Kidney tubule cell (primary cell): ENCODE measurements at regions not wholly inside any gene's neighbourhood (a gene's known extent, or its start where the extent isn't known, plus 50 kb on each side); places are given as distances from the start of the nearest gene placed in this dataset.
"Not testable (repeated sequence)": the region's sequence is repeated elsewhere in the genome, so short reads cannot be mapped to it uniquely, and the experiment has no call there.

Experiments
- DNase-seq: peaks from one replicate; pipeline ENCODE4 v3.0.0-alpha.2; 2018; ENCODE audit warnings: low spot score

- DNase-seq, result no peak
Measured at GRCh38 chr3:27779176-27779575, 57.1 kb upstream of the EOMES start.

DNA sequence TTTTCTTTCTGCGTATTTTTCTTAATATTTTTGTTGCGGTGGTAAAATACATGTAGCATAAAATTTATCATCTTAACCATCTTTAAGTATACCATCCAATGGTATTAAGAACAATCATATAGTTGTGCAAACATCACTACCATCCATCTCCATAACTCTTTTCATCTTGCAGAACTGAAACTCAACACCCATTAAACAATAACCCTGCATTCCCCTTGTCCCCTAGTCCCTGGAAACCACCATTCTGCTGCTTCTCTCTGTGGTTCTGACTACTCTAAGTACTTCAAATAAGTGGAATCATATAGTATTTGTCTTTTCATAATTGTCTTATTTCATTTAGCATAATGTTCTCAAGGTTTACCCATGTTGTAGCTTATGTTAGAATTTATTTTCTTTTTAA is 67.3 kb upstream of the EOMES start:
- DNase-seq, result no peak

GRCh38 chr3:27791956-27792355 is 69.8 kb upstream of the EOMES start:
- DNase-seq, result no peak

DNA sequence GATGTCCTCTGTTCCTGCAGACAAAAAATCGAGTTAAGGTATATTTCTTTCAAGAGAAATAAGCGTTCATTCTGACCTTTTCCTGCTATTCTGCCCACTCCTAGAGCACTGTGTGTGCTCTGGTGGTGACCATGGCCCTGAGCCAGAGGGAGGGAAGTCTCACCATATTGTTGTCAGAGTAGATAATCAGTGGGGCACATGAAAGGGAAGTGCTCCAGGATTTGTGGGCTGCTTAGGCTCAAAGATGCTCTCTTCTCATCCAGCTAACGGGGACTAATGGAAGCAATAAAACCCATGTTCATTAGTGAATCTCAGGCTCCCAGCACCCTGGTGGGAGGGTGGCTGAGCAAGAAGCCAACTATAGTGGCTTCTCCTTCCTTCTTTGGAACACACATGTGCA is 70.7 kb upstream of the EOMES start:
- no peak for DNase-seq

DNA sequence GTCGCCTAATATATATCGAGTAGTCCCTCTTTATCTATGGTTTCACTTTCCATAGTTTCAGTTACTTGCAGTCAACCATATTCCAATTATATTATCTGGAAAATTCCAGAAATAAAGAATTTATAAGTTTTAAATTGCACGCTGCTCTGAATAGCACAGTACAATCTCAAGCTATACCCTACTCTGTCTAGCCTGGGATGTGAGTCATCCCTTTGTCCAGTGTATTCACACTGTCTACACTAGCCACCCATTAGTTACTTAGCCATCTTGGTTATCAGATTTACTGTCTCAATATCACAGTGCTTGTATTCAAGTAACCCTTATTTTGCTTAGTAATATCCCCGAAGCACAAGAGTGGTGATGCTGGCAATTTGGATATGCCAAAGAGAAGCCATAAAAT is 72.1 kb upstream of the EOMES start:
- no peak for DNase-seq

GRCh38 chr3:27796365-27796875 is 74.3 kb upstream of the EOMES start:
- DNase-seq, result no peak

DNA sequence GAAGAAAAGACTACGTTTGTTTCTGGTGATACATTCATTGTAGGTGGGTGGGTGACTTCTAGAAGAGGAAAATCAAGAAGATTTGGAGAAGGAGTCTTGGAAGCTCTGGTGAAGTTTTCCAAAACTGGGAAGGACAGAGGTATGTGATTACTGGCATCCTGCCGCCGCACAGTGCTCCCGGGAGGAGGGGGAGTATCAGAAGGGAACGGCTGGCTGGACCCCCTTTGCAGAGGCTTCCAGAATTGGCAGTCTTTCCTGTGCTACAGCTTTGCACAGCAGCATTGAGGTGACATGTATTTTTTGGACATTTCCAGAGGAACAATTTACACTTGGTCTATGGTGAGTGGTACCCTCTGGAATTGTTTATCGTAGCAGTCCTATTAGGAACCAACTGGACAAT is 75.7 kb upstream of the EOMES start:
- no peak for DNase-seq

DNA sequence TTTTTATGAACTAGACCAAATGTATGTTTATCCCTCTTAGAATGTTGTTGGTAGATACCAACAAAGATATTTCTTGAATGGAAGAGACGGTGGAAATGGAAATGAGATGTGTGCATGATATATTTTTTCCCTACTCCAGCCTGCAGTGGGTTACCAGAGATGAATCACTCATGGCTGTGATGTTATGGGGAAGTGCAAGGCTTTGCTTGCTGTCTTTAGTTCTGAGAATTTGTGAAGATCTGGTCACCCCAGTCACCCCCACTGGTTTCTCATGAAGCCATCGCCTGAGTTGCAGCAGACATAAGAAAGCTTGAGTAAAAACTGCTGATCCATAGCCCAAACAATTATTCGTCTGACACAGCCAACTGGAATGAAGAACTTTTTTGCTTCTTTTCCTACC is 78.1 kb upstream of the EOMES start:
- no peak for DNase-seq

GRCh38 chr3:27802425-27802824 is 80.3 kb upstream of the EOMES start:
- no peak for DNase-seq

DNA sequence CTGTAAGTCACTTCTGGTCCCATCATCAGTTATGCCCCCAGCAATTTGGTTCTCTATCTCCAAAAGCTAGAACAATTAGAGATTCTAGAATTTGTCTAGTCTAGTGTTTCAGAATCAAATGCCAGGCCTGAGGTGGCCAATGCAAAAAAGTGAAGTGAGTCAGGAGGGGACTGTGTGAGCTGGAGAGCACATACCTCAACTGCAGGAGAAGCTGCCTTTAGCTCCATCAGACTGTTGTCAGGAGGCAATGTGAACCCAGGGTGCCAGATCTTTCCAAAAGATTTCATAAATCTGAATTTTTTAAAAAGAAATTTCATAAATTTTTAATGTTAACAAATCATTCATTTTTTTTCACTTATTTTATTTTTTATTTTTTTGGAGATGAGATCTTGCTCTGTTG is 80.7 kb upstream of the EOMES start:
- DNase-seq, result no peak

DNA sequence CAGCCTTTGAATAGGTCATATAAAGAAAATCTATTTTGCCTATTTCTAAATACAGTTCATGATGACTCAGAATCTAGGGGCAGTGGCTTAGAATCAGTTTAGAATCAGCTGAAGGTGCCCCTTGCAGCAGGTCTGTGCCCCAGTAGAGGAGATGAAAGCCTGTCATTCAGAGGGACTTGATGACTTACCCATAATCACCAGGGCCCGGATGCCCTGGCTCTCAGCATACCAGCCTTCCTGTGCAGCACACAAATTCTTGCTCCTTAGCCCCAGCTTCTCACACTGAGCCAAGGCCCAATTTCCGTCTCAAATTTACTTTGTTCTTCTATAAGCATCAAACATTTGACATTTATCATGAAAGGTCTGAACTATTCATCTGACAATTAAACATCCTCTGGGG is 83.2 kb upstream of the EOMES start:
- DNase-seq, result no peak

DNA sequence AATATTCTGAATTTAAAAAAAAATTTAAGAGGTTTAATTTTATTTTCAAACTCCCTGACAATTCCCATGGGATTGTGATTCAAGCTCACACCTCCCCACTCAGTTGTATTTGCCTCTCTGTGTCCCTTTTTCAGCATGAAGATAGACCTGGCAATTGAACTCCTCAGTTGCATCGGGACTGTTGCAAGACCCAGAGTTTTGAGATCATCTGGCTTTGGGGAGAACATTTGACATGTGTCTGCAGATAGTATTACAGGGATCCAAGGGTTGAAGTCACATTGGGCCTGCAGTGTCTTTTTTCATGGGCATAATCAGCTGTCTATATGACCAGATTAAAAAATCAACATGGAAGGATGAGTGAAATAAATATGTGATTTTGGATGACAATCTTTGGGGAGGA is 91.1 kb upstream of the EOMES start:
- no peak for DNase-seq

DNA sequence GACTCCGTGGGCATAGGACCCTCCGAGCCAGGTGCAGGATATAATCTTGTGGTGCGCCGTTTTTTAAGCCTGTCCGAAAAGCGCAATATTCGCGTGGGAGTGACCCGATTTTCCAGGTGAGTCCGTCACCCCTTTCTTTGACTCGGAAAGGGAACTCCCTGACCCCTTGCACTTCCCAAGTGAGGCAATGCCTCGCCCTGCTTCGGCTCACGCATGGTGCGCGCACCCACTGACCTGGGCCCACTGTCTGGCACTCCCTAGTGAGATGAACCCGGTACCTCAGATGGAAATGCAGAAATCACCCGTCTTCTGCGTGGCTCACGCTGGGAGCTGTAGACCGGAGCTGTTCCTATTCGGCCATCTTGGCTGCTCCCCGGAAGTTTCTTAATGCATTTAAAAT is 99.5 kb upstream of the EOMES start:
- DNase-seq, result not testable (repeated sequence)

DNA sequence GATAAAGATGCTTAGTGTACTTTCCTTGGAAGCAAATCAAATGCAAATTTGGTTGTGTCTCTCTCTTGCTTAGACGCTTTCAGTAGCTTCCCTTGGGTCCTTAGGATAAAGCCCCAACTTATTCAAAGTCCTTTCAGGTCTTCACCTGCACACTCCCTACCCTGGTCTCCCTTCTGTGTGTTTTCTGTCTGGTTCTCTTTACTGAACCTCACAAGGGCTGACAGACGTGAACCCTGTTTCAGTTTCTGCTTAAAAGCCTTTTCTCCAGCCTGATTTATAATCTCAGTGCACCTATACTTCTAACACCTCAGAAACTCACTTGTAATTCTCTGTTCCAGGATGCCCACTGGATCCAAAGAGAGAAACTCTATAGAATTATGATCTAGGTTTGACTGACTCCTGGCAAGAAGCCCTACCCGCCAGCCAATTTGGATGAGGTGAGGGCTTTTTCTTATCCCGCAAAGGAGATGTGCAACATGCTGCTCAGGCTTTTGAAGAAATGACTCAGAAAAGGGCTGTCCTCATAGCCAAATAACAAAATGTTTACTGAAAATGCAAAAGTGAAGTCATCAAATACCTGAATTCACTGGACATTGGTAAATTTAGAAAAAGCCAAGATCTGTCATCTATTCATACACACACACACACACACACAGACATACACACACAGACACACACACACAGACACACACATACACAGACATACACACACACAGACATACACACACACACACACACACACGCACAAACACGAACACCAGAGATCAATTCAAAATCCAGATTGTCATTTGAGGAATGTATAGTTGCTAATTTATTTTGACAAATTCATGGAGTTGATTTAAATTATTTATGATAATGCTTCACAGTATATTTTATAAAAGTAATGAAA is 102.4 kb upstream of the EOMES start:
- DNase-seq, result no peak

GRCh38 chr3:27826448-27826847 is 104.3 kb upstream of the EOMES start:
- DNase-seq, result no peak

DNA sequence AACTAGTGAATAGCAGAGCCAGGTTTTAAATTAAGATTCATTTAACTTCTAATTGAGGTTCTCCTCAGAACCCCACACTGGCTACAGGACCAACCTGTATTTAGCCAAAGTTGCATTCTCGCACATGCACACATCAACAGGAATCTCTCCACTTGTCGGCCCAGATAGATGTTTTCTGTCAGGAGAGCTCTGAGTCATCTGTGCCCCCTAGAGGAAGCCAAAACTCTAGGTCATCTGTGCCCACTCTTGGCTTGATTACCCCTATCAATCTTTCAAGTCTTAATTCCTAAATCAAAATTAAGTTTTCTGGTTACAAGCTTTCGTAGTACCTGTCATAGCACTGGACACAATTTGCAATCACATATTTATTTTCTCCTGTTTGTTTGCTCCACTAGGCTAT is 104.9 kb upstream of the EOMES start:
- no peak for DNase-seq

- DNase-seq, result no peak
Measured at GRCh38 chr3:27840807-27841594, 118.9 kb upstream of the EOMES start.

- DNase-seq, result no peak
Measured at GRCh38 chr3:27844052-27844675, 122.0 kb upstream of the EOMES start.

- DNase-seq, result no peak
Measured at GRCh38 chr3:27847697-27848096, 125.6 kb upstream of the EOMES start.

- no peak for DNase-seq
Measured at GRCh38 chr3:27848826-27849225, 126.7 kb upstream of the EOMES start.

DNA sequence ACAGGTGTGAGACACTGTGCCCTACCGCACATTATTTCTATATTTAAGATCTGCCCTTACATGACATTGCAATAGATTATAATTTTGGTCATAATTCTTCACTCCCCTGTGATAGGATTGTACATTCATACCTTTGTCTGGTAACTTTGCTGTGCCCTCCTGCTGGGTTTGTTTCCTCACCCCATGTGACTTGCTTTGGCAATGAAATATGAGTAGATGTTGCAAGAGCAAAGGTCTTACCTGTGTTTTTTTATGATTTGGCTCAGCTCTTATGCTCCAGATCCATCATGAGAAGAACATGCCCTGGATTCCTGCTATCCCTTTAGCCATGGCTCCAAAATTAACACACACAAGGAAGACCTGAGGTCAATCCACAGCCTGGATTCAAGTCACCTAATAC is 137.7 kb upstream of the EOMES start:
- no peak for DNase-seq
